Sciatic nerve (tissue), 2 donors: ENCODE measurements at regions not wholly inside any gene's neighbourhood (a gene's known extent, or its start where the extent isn't known, plus 50 kb on each side); places are given as distances from the start of the nearest gene placed in this dataset.
"Not testable (repeated sequence)": the region's sequence is repeated elsewhere in the genome, so short reads cannot be mapped to it uniquely, and the experiment has no call there.

Source experiments
- ATAC-seq: fragments of 200-7000 bp; cut with Tn5 transposase; one replicate; pipeline ENCODE4 v1.9.1; 2020; ENCODE audit warnings: mild to moderate bottlenecking, moderate library complexity
- DNase-seq: peaks from one replicate; pipeline ENCODE4 v3.0.0-alpha.2; 2020; ENCODE audit warnings: low spot score
- intact Hi-C: fragments of 100-400 bp; cut with DNase I; formaldehyde crosslinking; loops from one replicate; pipeline ENCODE4 v1.14.2; 2022
- donor health status: DM: no; HTN: no; CAD: no.
- donor health status: DM: no; HTN: no; CAD: no.

DNA sequence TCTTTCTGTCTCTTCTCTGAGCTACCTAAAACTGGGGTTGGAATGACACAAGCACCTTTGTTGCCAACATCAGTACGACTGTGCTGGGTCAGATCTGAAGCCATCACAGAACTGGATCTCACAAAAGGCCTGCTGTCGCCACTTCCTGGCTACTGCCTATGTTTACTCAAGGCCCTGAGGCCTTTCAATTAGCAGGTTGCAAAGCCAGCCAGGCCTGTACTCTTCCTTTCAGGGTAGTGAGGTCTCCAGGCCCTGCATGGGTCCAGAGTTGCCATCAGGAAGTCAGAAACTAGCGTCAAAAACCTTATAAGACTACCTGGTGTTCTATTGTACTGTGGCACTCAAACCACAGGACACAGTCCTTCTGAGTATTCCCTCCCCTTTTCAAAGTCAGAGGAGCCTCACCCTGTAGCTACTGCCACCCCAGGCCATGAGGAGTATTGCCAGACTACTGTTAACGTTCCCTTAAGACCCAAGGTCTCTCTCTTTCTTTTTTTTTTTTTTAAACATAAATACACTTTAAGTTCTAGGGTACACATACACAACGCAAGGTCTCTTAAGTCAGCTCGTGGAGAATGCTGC lies 937.4 kb upstream of the GJE1 start:
- DNase-seq, result no peak
- ATAC-seq, result no peak
- intact Hi-C loops, result no loop called here

DNA sequence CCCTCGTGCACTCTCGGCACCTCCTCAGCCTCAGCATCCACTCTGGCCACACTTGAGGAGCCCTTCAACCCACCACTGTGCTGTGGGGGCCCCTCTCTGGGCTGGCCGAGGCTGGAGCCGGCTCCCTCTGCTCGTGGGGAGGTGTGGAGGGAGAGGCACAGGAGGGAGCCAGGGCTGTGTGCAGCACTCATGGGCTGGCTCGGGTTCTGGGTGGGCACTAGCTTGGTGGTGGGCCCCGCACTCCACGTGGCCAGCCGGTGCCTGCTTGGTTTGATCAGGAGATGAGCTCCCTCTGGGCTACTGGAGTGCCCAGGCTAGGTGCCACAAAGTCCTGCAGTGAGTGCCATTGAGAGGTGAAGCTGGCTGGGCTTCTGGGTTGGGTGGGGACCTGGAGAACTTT lies 949.4 kb upstream of the GJE1 start:
- intact Hi-C loops, result no loop called here
- ATAC-seq (no peak), DNase-seq (no peak)

DNA sequence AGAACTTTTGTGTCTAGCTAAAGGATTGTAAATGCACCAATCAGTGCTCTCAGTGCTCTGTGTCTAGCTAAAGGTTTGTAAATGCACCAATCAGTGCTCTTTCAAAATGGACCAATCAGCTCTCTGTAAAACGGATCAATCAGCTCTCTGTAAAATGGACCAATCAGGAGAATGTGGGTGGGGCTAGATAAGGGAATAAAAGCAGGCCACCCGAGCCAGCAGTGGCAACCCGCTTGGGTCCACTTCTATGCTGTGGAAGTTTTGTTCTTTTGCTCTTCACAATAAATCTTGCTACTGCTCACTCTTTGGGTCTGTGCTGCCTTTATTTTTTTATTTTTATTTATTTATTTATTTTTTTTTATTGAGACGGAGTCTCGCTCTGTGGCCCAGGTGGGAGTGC lies 957.3 kb upstream of the GJE1 start:
- DNase-seq, ATAC-seq, intact Hi-C loops: not testable (repeated sequence)

DNA sequence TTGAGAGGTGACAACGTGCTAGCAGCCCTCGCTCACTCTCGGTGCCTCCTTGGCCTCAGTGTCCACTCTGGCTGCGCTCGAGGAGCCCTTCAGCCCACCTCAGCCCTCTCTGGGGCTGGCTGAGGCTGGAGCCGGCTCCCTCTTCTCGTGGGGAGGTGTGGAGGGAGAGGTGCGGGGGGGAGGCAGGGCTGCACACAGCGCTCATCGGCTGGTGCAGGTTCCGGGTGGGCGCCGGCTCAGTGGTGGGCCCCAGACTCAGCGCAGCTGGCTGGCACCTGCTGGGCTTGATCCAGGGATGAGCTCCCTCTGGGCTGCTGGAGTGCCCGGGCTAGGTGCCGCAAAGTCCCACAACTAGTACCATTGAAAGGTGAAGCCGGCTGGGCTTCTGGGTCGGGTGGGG lies 957.8 kb upstream of the GJE1 start:
- intact Hi-C loops, result no loop called here
- no peak for DNase-seq
- no peak for ATAC-seq

DNA sequence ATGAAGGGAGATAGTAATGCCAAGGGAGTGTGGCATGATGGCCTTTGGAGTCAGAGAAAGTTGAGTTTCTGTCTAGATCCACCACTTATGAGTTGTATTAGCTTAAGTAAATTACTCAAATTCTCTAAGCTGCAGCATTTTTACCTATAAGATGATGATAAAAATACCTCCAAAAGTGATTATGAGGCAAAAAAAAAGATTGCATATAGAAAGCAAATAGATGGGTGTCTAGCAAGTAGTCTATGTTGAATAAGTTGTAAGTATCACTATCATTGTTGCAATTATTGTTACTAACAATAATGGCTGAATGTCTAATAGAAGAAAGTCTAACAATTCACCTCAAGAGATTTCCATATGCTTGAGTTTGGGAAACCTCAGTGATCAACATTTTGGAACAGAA lies 959.2 kb upstream of the GJE1 start:
- DNase-seq, result no peak
- no peak for ATAC-seq
- intact Hi-C loops, result no loop called here

DNA sequence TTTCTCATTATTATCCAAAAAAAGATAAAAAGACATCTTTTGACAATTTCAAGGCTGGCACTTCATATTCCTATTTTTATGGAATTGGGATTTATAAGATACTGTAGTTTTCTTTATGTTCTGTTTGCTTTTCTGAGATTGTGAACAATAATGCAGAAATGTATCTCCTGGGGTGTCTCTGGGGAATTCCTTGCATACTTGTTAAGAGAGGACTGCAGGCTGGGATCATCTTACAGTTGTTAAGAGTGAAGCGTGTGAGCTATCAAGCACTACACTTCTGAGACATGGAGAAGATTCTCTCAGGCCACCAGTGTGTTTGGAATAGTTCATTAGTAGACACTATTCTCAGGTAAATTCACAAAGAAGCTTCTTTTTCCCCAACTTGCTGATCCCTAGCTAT lies 963.3 kb upstream of the GJE1 start:
- no peak for DNase-seq
- intact Hi-C loops, result no loop called here
- ATAC-seq, result no peak

DNA sequence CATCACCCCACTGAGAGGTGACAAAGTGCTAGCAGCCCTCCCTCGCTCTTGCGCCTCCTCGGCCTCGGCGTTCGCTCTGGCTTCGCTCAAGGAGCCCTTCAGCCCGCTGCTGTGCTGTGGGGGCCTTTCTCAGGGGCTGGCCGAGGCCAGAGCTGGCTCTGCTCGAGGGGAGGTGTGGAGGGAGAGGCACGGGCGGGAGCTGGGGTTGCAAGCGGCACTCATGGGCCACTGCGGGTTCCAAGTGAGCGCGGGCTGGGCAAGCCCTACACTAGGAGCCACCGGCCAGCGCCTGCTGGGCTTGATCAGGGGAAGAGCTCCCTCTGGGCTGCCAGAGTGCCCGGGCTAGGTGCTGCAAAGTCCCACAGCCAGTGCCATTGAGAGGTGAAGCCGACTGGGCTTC lies 964.8 kb upstream of the GJE1 start:
- ATAC-seq (no peak), DNase-seq (no peak)
- intact Hi-C loops, result no loop called here

DNA sequence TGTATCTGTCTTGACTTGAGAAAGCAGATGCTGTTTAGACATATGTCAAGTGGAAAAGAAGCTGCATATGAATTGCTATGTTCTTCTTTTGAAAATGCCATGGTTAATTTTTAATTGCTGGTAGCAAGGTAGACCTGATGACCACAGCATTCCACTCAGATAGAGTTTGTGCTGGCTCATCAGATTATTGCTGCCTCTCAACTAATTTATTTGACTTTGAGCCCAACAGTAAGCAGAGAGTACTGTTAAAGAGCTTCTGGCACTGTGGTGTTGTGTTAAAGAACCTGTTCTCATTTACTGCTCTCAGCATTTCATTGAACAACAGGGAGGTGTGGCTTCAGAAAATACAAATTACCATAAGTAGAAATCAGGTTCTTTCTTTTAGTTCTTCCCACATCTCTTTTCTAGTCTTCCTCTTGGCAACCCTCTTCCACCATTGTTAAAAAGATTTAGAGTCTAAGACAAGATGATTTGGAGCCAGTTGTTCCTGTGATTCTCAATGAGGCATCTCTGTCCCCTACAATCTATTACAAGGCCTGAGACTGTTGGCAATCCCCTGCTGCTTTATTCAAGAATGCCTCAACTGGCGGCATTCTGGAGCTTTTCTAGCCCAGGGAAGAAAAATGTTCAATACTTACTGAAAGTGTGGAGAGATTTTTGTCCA lies 967.6 kb upstream of the GJE1 start:
- intact Hi-C loops, result no loop called here
- DNase-seq, result no peak
- ATAC-seq, result no peak

DNA sequence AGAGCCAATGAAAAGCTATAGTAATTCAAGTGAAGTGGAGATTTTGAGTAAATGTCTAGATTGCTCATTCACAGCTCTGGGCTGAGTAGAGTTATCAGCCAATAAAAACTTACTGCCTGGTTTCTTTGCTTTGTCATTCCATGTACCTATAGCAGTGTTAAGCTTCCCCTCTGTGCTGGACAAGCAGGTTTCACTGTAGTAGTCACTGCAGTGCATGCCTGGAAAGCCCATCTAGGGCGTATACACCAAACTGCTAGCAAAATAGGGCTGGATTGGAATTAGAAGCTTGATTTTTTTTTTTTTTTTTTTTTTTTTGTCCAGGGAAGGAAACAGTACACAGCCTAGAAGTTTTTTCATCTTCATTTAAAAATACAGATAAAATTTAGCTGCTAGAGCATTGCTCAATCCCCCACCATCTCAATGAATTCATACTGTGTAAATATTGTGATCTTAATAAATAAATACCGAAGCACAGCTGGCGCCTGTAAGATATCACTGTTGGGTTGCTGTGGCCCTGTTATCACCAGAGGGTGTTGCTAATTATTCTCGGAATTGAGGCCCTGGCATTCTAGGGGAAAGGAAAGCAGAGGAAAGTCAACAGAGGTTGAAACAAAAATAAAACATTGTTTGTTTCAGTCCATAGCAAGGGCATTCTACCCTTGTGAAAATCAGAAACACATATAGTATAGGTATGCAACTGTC lies 968.5 kb upstream of the GJE1 start:
- peak; percentile 45 for ATAC-seq
- intact Hi-C loops, result no loop called here
- DNase-seq, result no peak

DNA sequence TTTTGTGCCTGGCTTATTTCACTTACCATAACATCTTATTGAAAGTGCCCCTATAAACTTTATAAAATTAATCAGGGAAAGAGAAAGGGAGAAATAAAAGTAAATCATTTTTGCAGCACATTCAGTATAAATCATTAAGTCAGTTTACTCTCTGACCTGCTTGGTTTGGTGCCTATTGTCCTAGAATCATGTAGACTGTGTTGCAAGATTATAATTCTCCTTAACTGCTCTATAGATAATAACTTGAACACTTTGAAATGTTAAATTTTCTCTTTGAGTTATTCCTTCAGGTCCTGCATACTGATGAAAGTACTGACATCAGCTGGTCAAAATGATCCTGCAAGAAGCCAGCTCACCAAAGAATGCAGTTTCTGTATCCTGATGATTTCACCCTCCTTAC lies 969.6 kb upstream of the GJE1 start:
- intact Hi-C loops, result no loop called here
- DNase-seq (no peak), ATAC-seq (no peak)

DNA sequence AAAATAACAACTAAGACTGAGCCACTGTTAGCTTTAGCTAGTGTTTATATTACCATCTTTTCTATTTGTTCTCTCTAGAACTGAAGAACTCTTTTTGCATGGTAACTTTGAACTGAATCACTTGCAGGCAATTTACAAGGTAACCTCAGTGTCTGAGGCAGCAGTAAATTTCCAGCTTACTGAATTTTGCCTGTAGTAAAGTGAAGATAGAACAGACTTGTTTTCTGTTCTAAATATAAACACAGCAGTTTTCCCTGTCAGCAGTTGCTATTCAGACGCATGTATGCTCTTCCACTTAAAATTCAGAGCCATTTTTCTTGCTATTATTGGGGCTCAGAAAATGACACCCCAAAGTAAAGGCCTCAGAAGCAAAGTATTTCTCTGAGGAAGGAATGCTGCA lies 974.0 kb upstream of the GJE1 start:
- DNase-seq (no peak), ATAC-seq (no peak)
- intact Hi-C loops, result no loop called here

DNA sequence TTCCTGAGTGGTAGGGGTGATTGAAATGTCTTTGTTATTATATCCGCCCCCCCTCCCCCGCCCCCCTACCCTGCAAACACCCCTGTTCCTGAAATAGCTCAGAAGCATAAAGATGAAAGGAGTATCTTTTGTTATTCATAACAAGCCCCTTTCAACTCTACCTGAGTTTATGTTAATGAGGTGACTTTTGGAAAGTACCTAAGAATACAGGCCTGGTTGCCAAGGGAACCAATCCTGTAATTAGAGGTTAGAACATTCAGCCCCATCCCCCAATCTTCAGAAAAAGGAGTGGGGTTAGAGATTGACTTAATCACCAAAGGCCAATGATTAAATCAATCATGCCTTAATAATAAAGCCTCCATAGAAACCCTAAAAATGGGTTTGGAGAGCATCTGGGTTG lies 979.2 kb upstream of the GJE1 start:
- no peak for ATAC-seq
- intact Hi-C loops, result no loop called here
- no peak for DNase-seq

DNA sequence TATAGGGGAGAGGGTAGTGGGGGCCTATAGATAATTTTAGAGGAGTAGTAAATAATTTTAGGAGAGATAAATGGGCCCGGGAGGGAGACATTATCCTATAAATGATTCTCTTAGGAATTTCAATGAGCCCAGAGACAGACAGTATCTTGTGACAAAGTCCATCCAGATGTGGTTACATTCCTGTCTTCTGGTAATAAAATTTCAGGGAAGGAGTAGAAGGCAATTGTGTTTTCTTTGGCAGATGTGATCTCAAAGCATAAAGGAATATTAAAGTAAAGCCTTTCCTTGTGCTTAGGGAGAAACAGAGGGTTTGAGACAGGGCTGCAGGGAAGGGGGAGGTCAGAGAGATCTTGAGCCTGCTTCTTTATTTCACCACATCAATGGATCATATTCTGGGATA lies 979.8 kb upstream of the GJE1 start:
- DNase-seq, result no peak
- no peak for ATAC-seq
- intact Hi-C loops, result no loop called here

DNA sequence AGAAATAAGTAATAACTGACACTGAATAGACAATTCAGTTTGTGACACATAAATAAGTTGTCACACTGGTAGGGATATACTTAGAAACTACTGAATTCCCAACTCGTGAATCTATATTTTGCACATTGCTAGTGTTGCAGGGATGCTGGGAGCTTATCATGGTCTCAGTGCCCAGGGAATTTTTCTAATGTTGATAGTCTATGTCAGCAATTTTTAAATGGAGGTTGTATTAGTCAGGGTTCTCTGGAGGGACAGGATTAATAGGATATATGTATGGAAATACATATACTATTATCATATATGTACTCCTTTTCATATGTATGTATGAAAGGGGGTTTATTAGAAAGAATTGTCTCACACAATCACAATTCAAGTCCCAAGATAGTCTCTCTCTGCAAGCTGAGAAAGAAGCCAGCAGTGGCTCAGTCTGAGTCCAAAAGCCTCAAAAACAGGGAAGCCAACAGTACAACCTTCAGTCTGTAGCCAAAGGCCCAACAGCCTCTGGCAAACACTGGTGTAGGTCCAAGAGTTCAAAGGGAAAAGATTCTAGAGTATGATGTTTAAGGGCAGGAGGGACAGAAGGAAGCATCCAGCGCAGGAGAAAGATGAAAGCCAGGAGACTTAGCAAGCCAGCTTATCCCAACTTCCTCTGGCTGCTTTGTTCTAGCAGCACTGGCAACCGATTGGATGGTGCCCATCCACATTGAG lies 980.9 kb upstream of the GJE1 start:
- intact Hi-C loops, result no loop called here
- no peak for DNase-seq

DNA sequence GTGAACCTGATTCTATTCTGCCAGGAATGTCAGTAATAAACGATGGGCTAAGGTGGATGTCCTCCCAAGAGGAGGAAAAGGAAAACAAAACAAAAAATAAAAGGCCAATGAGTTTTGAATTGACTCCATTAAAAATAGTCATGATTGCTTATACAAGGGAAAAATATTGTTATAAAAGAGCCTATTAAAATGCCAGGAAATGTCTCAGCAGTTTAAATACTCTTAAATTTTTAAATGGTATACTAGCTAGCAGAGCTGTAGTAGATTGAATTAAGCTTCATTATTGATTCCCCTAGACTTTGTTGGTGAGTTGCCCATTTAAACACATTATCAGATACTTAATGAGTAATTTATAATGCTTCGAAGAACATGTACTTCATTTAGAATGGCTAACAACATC lies 990.9 kb upstream of the GJE1 start:
- ATAC-seq (no peak), DNase-seq (no peak)
- intact Hi-C loops, result no loop called here

More for the DNA sequence above, 980.9 kb upstream of the GJE1 start:
- ATAC-seq, result no peak

DNA sequence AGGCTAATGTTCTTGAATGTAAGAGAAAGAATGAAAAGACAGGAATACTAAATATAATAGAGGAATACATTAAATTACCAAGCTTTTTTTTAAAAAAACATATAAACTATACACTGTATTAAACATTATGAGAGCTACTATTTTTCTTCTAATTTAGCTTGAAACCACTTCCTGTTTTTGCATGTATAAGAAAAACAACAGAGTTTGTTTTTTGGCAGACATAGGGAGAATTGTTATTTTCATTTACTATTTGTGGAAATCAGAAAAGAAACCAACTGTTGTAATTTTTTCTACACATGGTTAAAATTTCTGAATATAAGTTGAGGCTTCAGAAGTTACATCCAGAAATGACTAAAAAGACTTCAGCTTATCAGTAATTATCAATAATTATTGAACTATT lies 991.8 kb upstream of the GJE1 start:
- intact Hi-C loops, result no loop called here
- DNase-seq (no peak), ATAC-seq (no peak)

DNA sequence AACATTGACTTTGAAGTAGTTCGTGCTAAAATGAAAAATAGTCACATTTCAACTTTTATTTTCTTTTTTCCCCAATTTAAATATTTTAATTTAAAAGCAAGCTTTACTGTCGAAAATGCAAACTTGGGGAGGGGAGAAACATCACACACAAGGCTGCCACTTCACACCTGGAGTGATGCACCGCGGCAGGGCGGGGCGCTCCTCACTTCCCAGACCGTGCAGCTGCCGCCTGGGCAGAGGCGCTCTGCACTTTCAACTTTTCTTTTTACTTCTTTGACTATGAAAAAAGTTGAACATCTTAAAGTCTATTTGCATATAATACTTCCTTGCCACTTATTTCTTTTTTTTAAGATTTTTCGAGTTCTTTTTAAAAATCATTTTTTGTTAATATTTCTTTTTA lies 993.3 kb upstream of the GJE1 start:
- DNase-seq (no peak), ATAC-seq (no peak)
- intact Hi-C loops, result no loop called here

DNA sequence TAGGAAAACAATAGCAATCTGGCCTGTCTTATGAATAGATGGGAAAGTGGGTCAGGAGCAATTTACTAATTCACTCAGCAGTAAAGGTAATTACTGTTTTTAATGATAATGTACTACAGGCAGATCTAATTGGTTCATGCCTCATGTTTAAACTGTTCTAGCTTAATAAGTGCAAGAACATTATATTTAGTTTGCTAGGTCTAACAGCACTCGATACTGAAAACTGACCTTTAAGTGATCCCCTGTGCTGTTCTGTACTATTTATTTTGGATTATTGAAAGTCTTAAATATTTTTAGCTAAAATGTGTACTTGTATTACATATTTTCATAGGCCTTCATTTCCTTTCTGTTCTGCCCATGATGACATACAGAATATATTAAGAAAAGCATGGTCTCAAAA lies 998.0 kb upstream of the GJE1 start:
- ATAC-seq (peak; percentile 44), DNase-seq (no peak)
- intact Hi-C loops, result no loop called here

DNA sequence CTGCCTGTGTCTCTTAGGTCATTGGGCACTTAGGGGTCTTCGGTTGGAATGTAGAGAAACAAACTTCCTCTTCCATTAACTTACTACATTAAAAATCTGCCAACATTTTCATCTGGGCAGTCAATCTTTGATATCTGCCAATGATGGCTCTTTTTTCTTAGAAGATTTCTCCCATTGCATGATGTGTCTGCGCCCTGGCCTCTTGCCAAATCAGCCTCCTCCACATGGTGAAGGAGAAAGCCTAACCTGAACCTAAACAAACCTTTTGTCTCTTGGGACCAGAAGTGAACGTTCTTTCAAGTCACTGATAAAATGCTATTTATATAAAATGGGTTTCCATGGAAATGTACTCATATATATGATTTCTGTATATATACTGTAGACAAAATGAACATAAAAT lies 998.9 kb upstream of the GJE1 start:
- ATAC-seq, result no peak
- intact Hi-C loops, result no loop called here
- no peak for DNase-seq

DNA sequence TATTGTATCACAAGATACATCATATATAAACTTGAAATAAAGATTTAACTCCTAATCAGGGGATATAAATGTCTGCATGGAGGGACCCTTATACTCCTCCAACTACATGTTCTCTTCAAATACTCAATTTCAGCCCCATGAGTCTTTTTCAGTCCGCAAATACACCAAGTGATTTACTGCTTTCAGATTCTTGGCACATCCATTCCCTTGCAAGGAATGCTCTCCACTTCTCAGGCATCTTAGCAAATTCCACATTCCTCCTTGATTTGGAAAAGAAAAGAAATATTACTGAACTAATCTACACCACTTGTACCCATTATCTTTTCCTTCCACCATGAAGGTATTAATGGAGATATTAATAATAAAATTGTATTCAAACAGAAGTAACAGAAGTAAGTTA lies 999.4 kb upstream of the GJE1 start:
- ATAC-seq, result no peak
- intact Hi-C loops, result no loop called here
- no peak for DNase-seq
